ENCODE measurements at regions not wholly inside any gene's neighbourhood (a gene's known extent, or its start where the extent isn't known, plus 50 kb on each side); places are given as distances from the start of the nearest gene placed in this dataset.
A peak's percentile ranks its signal among the peaks of the same experiment; 100 is the strongest.

GRCh38 chr2:128621074-128621473 lies 302.4 kb upstream of the HS6ST1 start:
- Mint-ChIP-seq H3K4me3 (no peak overlapping the region), H3K4me1 (ENCODE audit: low read depth) (peaks cover 31% of the 10 kb centered on the region), H3K9me3 (no peaks in the 10 kb centered on the region), H3K27ac (no peak overlapping the region), H3K27me3 (ENCODE audit: insufficient read depth) (peaks cover 5% of the 10 kb centered on the region), H3K36me3 (ENCODE audit: low read depth) (no peaks in the 10 kb centered on the region)
- intact Hi-C loops (cut with micrococcal nuclease): loop anchor here (5.0 kb wide), 2 partner anchors 299 to 1059 kb away; no protein-coding TSS in a partner anchor
- no peak for DNase-seq (ENCODE audit: low spot score)

GRCh38 chr2:128622371-128622770 lies 303.7 kb upstream of the HS6ST1 start:
- Mint-ChIP-seq H3K27me3 (ENCODE audit: insufficient read depth) (peaks cover 15% of the 10 kb centered on the region), H3K9me3 (no peaks in the 10 kb centered on the region), H3K36me3 (ENCODE audit: low read depth) (no peaks in the 10 kb centered on the region), H3K4me3 (no peak overlapping the region), H3K27ac (no peak overlapping the region), H3K4me1 (ENCODE audit: low read depth) (peaks cover 31% of the 10 kb centered on the region)
- no peak for DNase-seq (ENCODE audit: low spot score)
- intact Hi-C loops (cut with micrococcal nuclease): loop anchor here (5.0 kb wide), 2 partner anchors 300 to 1060 kb away; no protein-coding TSS in a partner anchor

- DNase-seq (ENCODE audit: low spot score): no peak
- no peak overlapping the region for H3K27ac Mint-ChIP-seq
- no peaks in the 10 kb centered on the region for H3K36me3 Mint-ChIP-seq (ENCODE audit: low read depth)
- H3K4me1 Mint-ChIP-seq (ENCODE audit: low read depth): peaks cover 31% of the 10 kb centered on the region
- H3K27me3 Mint-ChIP-seq (ENCODE audit: insufficient read depth): peaks cover 19% of the 10 kb centered on the region
- intact Hi-C loops (cut with micrococcal nuclease): loop anchor here (5.0 kb wide), 2 partner anchors 301 to 1061 kb away; no protein-coding TSS in a partner anchor
- H3K4me3 Mint-ChIP-seq: no peak overlapping the region
- no peaks in the 10 kb centered on the region for H3K9me3 Mint-ChIP-seq
These were observed 304.4 kb upstream of the HS6ST1 start for GRCh38 chr2:128622955-128623620.

- intact Hi-C loops (cut with micrococcal nuclease): loop anchor here (1.0 to 5.0 kb wide), 5 partner anchors 87 to 1062 kb away; no protein-coding TSS in a partner anchor
- no peaks in the 10 kb centered on the region for H3K9me3 Mint-ChIP-seq
- peak overlapping the region; percentile 82 for H3K27ac Mint-ChIP-seq
- H3K4me3 Mint-ChIP-seq: peak overlapping the region; percentile 74
- H3K4me1 Mint-ChIP-seq (ENCODE audit: low read depth): peaks cover 31% of the 10 kb centered on the region
- DNase-seq (ENCODE audit: low spot score): peak; percentile 40
- H3K36me3 Mint-ChIP-seq (ENCODE audit: low read depth): no peaks in the 10 kb centered on the region
- peaks cover 27% of the 10 kb centered on the region for H3K27me3 Mint-ChIP-seq (ENCODE audit: insufficient read depth)
These were observed 305.4 kb upstream of the HS6ST1 start for GRCh38 chr2:128623776-128624761.

GRCh38 chr2:128624956-128625355 lies 306.3 kb upstream of the HS6ST1 start:
- Mint-ChIP-seq H3K27ac (no peak overlapping the region), H3K9me3 (no peaks in the 10 kb centered on the region), H3K4me3 (no peak overlapping the region), H3K36me3 (ENCODE audit: low read depth) (no peaks in the 10 kb centered on the region), H3K27me3 (ENCODE audit: insufficient read depth) (peaks cover 35% of the 10 kb centered on the region), H3K4me1 (ENCODE audit: low read depth) (peaks cover 31% of the 10 kb centered on the region)
- intact Hi-C loops (cut with micrococcal nuclease): loop anchor here (1.0 to 5.0 kb wide), 5 partner anchors 88 to 1063 kb away; no protein-coding TSS in a partner anchor
- no peak for DNase-seq (ENCODE audit: low spot score)

GRCh38 chr2:128625421-128625820 lies 306.8 kb upstream of the HS6ST1 start:
- intact Hi-C loops (cut with micrococcal nuclease): loop anchor here (2.0 kb wide), 1 partner anchor 103 kb away; no protein-coding TSS in a partner anchor
- Mint-ChIP-seq H3K27me3 (ENCODE audit: insufficient read depth) (peaks cover 35% of the 10 kb centered on the region), H3K36me3 (ENCODE audit: low read depth) (no peaks in the 10 kb centered on the region), H3K4me1 (ENCODE audit: low read depth) (peaks cover 31% of the 10 kb centered on the region), H3K9me3 (no peaks in the 10 kb centered on the region), H3K27ac (no peak overlapping the region), H3K4me3 (no peak overlapping the region)
- no peak for DNase-seq (ENCODE audit: low spot score)

GRCh38 chr2:128625963-128626759 lies 307.5 kb upstream of the HS6ST1 start:
- DNase-seq (ENCODE audit: low spot score): no peak
- Mint-ChIP-seq H3K4me1 (ENCODE audit: low read depth) (peaks cover 31% of the 10 kb centered on the region), H3K9me3 (no peaks in the 10 kb centered on the region), H3K4me3 (no peak overlapping the region), H3K27me3 (ENCODE audit: insufficient read depth) (peaks cover 40% of the 10 kb centered on the region), H3K27ac (no peak overlapping the region), H3K36me3 (ENCODE audit: low read depth) (no peaks in the 10 kb centered on the region)
- intact Hi-C loops (cut with micrococcal nuclease): loop anchor here (2.0 kb wide), 1 partner anchor 103 kb away; no protein-coding TSS in a partner anchor

- Mint-ChIP-seq H3K4me1 (ENCODE audit: low read depth) (peaks cover 31% of the 10 kb centered on the region), H3K4me3 (no peak overlapping the region), H3K27me3 (ENCODE audit: insufficient read depth) (peaks cover 43% of the 10 kb centered on the region), H3K27ac (no peak overlapping the region), H3K9me3 (no peaks in the 10 kb centered on the region), H3K36me3 (ENCODE audit: low read depth) (no peaks in the 10 kb centered on the region)
- intact Hi-C loops (cut with micrococcal nuclease): no loop called here
- DNase-seq (ENCODE audit: low spot score): no peak
These were observed 308.3 kb upstream of the HS6ST1 start for GRCh38 chr2:128626760-128627511.

- Mint-ChIP-seq H3K4me3 (no peak overlapping the region), H3K27ac (no peak overlapping the region), H3K4me1 (ENCODE audit: low read depth) (peaks cover 20% of the 10 kb centered on the region), H3K36me3 (ENCODE audit: low read depth) (no peaks in the 10 kb centered on the region), H3K9me3 (no peaks in the 10 kb centered on the region), H3K27me3 (ENCODE audit: insufficient read depth) (peaks cover 54% of the 10 kb centered on the region)
- intact Hi-C loops (cut with micrococcal nuclease): no loop called here
- no peak for DNase-seq (ENCODE audit: low spot score)
These were observed 309.5 kb upstream of the HS6ST1 start for GRCh38 chr2:128628206-128628605.

GRCh38 chr2:128628996-128629395 lies 310.3 kb upstream of the HS6ST1 start:
- peaks cover 12% of the 10 kb centered on the region for H3K4me1 Mint-ChIP-seq (ENCODE audit: low read depth)
- no peak overlapping the region for H3K4me3 Mint-ChIP-seq
- no peaks in the 10 kb centered on the region for H3K9me3 Mint-ChIP-seq
- H3K36me3 Mint-ChIP-seq (ENCODE audit: low read depth): no peaks in the 10 kb centered on the region
- no peak for DNase-seq (ENCODE audit: low spot score)
- peaks cover 62% of the 10 kb centered on the region for H3K27me3 Mint-ChIP-seq (ENCODE audit: insufficient read depth)
- intact Hi-C loops (cut with micrococcal nuclease): no loop called here
- peak overlapping the region; percentile 6 for H3K27ac Mint-ChIP-seq

GRCh38 chr2:128630974-128631697 lies 312.5 kb upstream of the HS6ST1 start:
- no peak overlapping the region for H3K4me3 Mint-ChIP-seq
- H3K27me3 Mint-ChIP-seq (ENCODE audit: insufficient read depth): peaks cover 60% of the 10 kb centered on the region
- H3K27ac Mint-ChIP-seq: no peak overlapping the region
- no peaks in the 10 kb centered on the region for H3K36me3 Mint-ChIP-seq (ENCODE audit: low read depth)
- DNase-seq (ENCODE audit: low spot score): no peak
- intact Hi-C loops (cut with micrococcal nuclease): no loop called here
- H3K9me3 Mint-ChIP-seq: no peaks in the 10 kb centered on the region
- H3K4me1 Mint-ChIP-seq (ENCODE audit: low read depth): no peaks in the 10 kb centered on the region

Data from activated T-helper 1 cell treated with anti-CD3 and anti-CD28 coated beads, Interleukin-12 subunit alpha, Interleukin-12 subunit beta, Interleukin-2, Interleukin-4 antibody, amounts not matched to agents 30 ng/mL and 10 ng/mL and 1 ng/mL, durations not matched to agents 14 hours and 24 hours and 36 hours (primary cell).